ENCODE measurements at regions not wholly inside any gene's neighbourhood (a gene's known extent, or its start where the extent isn't known, plus 50 kb on each side); places are given as distances from the start of the nearest gene placed in this dataset.

DNA sequence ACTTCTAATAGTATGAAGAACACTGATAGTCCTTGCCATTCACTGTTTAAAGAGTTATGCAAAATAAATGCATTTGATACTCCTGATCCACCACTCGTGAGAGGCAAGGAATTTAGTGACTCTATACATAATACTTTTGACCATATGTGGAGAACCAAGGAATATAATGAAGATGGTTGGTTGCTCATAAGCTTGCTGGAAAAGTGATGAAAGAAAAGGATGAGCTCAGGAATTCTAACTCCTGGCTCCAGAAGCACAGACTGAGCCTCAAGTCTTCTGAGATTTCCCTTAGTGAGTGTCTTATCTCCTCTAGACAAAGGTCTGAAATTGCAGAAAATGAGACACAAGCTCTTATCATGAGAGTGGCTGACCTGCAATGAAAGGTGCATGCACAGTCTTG lies 57.1 kb upstream of the KRAS start:
- CTCF ChIA-PET = interaction anchor here (0.7 kb wide), 1 partner anchor 80 kb away, joined by 3 read pairs; no protein-coding TSS in a partner anchor
- WGBS (ENCODE audit: insufficient coverage, insufficient replicate concordance, low lambda C conversion rate, missing lambda C conversion rate) = 0% methylated on average over 1 of the region's 1 CpG
- TF ChIP-seq WRNIP1 (IDR thresholded peaks at IDR 0.05; ENCODE audit: borderline replicate concordance, low read depth, low read length) (no peak), CHD1 (IDR thresholded peaks at IDR 0.05; ENCODE audit: low read depth, low read length) (no peak), NBN (IDR thresholded peaks at IDR 0.05) (no peak), POLR2AphosphoS2 (IDR thresholded peaks at IDR 0.05; ENCODE audit: low read depth, low read length) (no peak), MEF2B (IDR thresholded peaks at IDR 0.05; ENCODE audit: partially characterized antibody, poor library complexity, severe bottlenecking) (no peak), CEBPZ (IDR thresholded peaks at IDR 0.05; ENCODE audit: low read depth, low read length) (no peak), MYB (IDR thresholded peaks at IDR 0.05; ENCODE audit: borderline replicate concordance, low read depth, low read length) (no peak), POU2F2 (IDR thresholded peaks at IDR 0.05; ENCODE audit: borderline replicate concordance, low read depth, low read length) (no peak), SREBF1 (IDR thresholded peaks at IDR 0.05; ENCODE audit: low read length) (no peak), PAX5 (IDR thresholded peaks at IDR 0.05; ENCODE audit: borderline replicate concordance, low read depth, low read length) (no peak), USF2 (IDR thresholded peaks at IDR 0.05; ENCODE audit: borderline replicate concordance, low read depth, low read length) (no peak), MTA2 (IDR thresholded peaks at IDR 0.05; ENCODE audit: low read depth) (no peak), NFIC (IDR thresholded peaks at IDR 0.05; ENCODE audit: low read depth, low read length) (no peak)
- TF ChIP-seq, protein P1, sequence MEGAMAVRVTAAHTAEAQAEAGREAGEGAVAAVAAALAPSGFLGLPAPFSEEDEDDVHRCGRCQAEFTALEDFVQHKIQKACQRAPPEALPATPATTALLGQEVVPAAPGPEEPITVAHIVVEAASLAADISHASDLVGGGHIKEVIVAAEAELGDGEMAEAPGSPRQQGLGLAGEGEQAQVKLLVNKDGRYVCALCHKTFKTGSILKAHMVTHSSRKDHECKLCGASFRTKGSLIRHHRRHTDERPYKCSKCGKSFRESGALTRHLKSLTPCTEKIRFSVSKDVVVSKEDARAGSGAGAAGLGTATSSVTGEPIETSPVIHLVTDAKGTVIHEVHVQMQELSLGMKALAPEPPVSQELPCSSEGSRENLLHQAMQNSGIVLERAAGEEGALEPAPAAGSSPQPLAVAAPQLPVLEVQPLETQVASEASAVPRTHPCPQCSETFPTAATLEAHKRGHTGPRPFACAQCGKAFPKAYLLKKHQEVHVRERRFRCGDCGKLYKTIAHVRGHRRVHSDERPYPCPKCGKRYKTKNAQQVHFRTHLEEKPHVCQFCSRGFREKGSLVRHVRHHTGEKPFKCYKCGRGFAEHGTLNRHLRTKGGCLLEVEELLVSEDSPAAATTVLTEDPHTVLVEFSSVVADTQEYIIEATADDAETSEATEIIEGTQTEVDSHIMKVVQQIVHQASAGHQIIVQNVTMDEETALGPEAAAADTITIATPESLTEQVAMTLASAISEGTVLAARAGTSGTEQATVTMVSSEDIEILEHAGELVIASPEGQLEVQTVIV (IDR thresholded peaks at IDR 0.05; ENCODE audit: borderline replicate concordance, partially characterized antibody) = no peak
- TF ChIP-seq, protein P2, sequence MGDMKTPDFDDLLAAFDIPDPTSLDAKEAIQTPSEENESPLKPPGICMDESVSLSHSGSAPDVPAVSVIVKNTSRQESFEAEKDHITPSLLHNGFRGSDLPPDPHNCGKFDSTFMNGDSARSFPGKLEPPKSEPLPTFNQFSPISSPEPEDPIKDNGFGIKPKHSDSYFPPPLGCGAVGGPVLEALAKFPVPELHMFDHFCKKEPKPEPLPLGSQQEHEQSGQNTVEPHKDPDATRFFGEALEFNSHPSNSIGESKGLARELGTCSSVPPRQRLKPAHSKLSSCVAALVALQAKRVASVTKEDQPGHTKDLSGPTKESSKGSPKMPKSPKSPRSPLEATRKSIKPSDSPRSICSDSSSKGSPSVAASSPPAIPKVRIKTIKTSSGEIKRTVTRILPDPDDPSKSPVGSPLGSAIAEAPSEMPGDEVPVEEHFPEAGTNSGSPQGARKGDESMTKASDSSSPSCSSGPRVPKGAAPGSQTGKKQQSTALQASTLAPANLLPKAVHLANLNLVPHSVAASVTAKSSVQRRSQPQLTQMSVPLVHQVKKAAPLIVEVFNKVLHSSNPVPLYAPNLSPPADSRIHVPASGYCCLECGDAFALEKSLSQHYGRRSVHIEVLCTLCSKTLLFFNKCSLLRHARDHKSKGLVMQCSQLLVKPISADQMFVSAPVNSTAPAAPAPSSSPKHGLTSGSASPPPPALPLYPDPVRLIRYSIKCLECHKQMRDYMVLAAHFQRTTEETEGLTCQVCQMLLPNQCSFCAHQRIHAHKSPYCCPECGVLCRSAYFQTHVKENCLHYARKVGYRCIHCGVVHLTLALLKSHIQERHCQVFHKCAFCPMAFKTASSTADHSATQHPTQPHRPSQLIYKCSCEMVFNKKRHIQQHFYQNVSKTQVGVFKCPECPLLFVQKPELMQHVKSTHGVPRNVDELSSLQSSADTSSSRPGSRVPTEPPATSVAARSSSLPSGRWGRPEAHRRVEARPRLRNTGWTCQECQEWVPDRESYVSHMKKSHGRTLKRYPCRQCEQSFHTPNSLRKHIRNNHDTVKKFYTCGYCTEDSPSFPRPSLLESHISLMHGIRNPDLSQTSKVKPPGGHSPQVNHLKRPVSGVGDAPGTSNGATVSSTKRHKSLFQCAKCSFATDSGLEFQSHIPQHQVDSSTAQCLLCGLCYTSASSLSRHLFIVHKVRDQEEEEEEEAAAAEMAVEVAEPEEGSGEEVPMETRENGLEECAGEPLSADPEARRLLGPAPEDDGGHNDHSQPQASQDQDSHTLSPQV (IDR thresholded peaks at IDR 0.05) = no peak

More for the DNA sequence above, 57.1 kb upstream of the KRAS start:
- Histone ChIP-seq H3K79me2 (ENCODE audit: control insufficient read depth, insufficient read depth, low read length) (no peaks in the 10 kb centered on the region), H2AFZ (ENCODE audit: control insufficient read depth, low read depth, low read length) (no peak overlapping the region), H3K9ac (ENCODE audit: control insufficient read depth, insufficient read depth, low read length) (no peak overlapping the region), H3K4me3 (no peak overlapping the region), H3K4me1 (ENCODE audit: control insufficient read depth, insufficient read depth, low read length) (no peaks in the 10 kb centered on the region), H4K20me1 (ENCODE audit: control insufficient read depth, insufficient read depth) (no peaks in the 10 kb centered on the region), H3K4me2 (ENCODE audit: control insufficient read depth, insufficient read depth) (no peak overlapping the region), H3K27ac (ENCODE audit: control insufficient read depth, insufficient read depth) (no peak overlapping the region), H3K9me3 (replicated peaks; ENCODE audit: control insufficient read depth, insufficient read depth, low read length) (no peaks in the 10 kb centered on the region; the same call in 2 of the 3 replicates), H3K27me3 (replicated peaks in 1 of 2; ENCODE audit: control insufficient read depth in 2 of 2, insufficient read depth in 2 of 2, low read length in 1 of 2) (no peaks in the 10 kb centered on the region), H3K36me3 (ENCODE audit: control insufficient read depth in 2 of 2, insufficient read depth in 2 of 2, low read length in 1 of 2) (no peaks in the 10 kb centered on the region)
- in situ Hi-C loops (cut with MboI) = no loop called here
- ATAC-seq (no peak), DNase-seq (ENCODE audit: low read depth, low spot score) (no peak), FAIRE-seq (no peak)
- intact Hi-C loops (cut with micrococcal nuclease; ENCODE audit: unreplicated experiment) = no loop called here
- BruUV-seq (replicated peaks) = no TSS peak
- POLR2A ChIA-PET = no interaction called here
- RAD21 ChIA-PET (ENCODE audit: unreplicated experiment) = no interaction called here
- SMC1A ChIA-PET (ENCODE audit: uncharacterized antibody, unreplicated experiment) = interaction anchor here (1.0 to 1.5 kb wide), 3 partner anchors 9 to 66 kb away, joined by 3 to 5 read pairs (median 3); no protein-coding TSS in a partner anchor
